Ramos (cell line): ENCODE measurements at regions not wholly inside any gene's neighbourhood (a gene's known extent, or its start where the extent isn't known, plus 50 kb on each side); places are given as distances from the start of the nearest gene placed in this dataset.

ENCODE experiments used
- in situ Hi-C: fragments of 300-500 bp; cut with MboI; formaldehyde crosslinking; loops from one replicate; pipeline ENCODE4 v1.14.3; 2022; ENCODE audit warnings: low sequenced_read_pairs; ENCODE audit not compliant: unreplicated experiment

GRCh38 chr6:44500074-44500473, 112.6 kb downstream of the CDC5L start:
- in situ Hi-C loops, result no loop called here

- in situ Hi-C loops, result no loop called here
Measured at GRCh38 chr6:44503471-44503870, 116.0 kb downstream of the CDC5L start.

- in situ Hi-C loops, result no loop called here
Measured at GRCh38 chr6:44504301-44504791, 116.8 kb downstream of the CDC5L start.

- in situ Hi-C loops, result no loop called here
Measured at GRCh38 chr6:44505751-44506150, 118.2 kb downstream of the CDC5L start.

GRCh38 chr6:44507014-44507413, 119.5 kb downstream of the CDC5L start:
- in situ Hi-C loops, result no loop called here

GRCh38 chr6:44508646-44509045, 121.1 kb downstream of the CDC5L start:
- in situ Hi-C loops, result no loop called here

GRCh38 chr6:44511126-44511525, 123.6 kb downstream of the CDC5L start:
- in situ Hi-C loops, result no loop called here

- in situ Hi-C loops, result no loop called here
Measured at GRCh38 chr6:44512868-44513741, 125.6 kb downstream of the CDC5L start.

GRCh38 chr6:44514085-44514484, 126.6 kb downstream of the CDC5L start:
- in situ Hi-C loops, result no loop called here

GRCh38 chr6:44514576-44515193, 127.2 kb downstream of the CDC5L start:
- in situ Hi-C loops, result no loop called here

GRCh38 chr6:44522871-44523270, 135.4 kb downstream of the CDC5L start:
- in situ Hi-C loops, result no loop called here

- in situ Hi-C loops, result no loop called here
Measured at GRCh38 chr6:44524476-44525227, 137.1 kb downstream of the CDC5L start.

- in situ Hi-C loops, result no loop called here
Measured at GRCh38 chr6:44525761-44526351, 138.3 kb downstream of the CDC5L start.

GRCh38 chr6:44527181-44527580, 139.7 kb downstream of the CDC5L start:
- in situ Hi-C loops, result no loop called here

GRCh38 chr6:44527583-44528369, 140.3 kb downstream of the CDC5L start:
- in situ Hi-C loops, result no loop called here

- in situ Hi-C loops, result no loop called here
Measured at GRCh38 chr6:44528370-44528644, 140.8 kb downstream of the CDC5L start.

GRCh38 chr6:44528716-44529115, 141.2 kb downstream of the CDC5L start:
- in situ Hi-C loops, result no loop called here

GRCh38 chr6:44529146-44529905, 141.8 kb downstream of the CDC5L start:
- in situ Hi-C loops, result no loop called here

- in situ Hi-C loops, result no loop called here
Measured at GRCh38 chr6:44530209-44530909, 142.9 kb downstream of the CDC5L start.
